ENCODE measurements at regions not wholly inside any gene's neighbourhood (a gene's known extent, or its start where the extent isn't known, plus 50 kb on each side); places are given as distances from the start of the nearest gene placed in this dataset.

- H3K27ac Mint-ChIP-seq: no peak overlapping the region
- Histone ChIP-seq H3K4me2 (no peak overlapping the region), H3K27ac (ENCODE audit: low read depth) (no peak overlapping the region), H3K9me2 (ENCODE audit: insufficient read depth) (no peaks in the 10 kb centered on the region), H3K27me3 (ENCODE audit: insufficient read depth) (no peaks in the 10 kb centered on the region), H3K36me3 (ENCODE audit: insufficient read depth) (no peaks in the 10 kb centered on the region; the same call in 1 of the 2 replicates), H3K4me3 (no peak overlapping the region), H2AFZ (no peak overlapping the region), H3K4me1 (ENCODE audit: insufficient read depth) (no peaks in the 10 kb centered on the region), H3K79me2 (replicated peaks; ENCODE audit: insufficient read depth) (no peaks in the 10 kb centered on the region), H3F3A (replicated peaks; ENCODE audit: low read depth) (no peaks in the 10 kb centered on the region), H4K20me1 (replicated peaks; ENCODE audit: insufficient read depth) (no peaks in the 10 kb centered on the region)
- H3K36me3 Mint-ChIP-seq (ENCODE audit: low read depth): no peaks in the 10 kb centered on the region
- ATAC-seq (no peak), DNase-seq (ENCODE audit: low spot score) (no peak)
- no peak overlapping the region for H3K4me3 Mint-ChIP-seq
- H3K4me1 Mint-ChIP-seq: peaks cover 2% of the 10 kb centered on the region; the same call in 2 of the 3 replicates
- peaks cover 2% of the 10 kb centered on the region for H3K27me3 Mint-ChIP-seq (ENCODE audit: insufficient read depth, low read depth, poor library complexity)
- TF ChIP-seq, protein P1, sequence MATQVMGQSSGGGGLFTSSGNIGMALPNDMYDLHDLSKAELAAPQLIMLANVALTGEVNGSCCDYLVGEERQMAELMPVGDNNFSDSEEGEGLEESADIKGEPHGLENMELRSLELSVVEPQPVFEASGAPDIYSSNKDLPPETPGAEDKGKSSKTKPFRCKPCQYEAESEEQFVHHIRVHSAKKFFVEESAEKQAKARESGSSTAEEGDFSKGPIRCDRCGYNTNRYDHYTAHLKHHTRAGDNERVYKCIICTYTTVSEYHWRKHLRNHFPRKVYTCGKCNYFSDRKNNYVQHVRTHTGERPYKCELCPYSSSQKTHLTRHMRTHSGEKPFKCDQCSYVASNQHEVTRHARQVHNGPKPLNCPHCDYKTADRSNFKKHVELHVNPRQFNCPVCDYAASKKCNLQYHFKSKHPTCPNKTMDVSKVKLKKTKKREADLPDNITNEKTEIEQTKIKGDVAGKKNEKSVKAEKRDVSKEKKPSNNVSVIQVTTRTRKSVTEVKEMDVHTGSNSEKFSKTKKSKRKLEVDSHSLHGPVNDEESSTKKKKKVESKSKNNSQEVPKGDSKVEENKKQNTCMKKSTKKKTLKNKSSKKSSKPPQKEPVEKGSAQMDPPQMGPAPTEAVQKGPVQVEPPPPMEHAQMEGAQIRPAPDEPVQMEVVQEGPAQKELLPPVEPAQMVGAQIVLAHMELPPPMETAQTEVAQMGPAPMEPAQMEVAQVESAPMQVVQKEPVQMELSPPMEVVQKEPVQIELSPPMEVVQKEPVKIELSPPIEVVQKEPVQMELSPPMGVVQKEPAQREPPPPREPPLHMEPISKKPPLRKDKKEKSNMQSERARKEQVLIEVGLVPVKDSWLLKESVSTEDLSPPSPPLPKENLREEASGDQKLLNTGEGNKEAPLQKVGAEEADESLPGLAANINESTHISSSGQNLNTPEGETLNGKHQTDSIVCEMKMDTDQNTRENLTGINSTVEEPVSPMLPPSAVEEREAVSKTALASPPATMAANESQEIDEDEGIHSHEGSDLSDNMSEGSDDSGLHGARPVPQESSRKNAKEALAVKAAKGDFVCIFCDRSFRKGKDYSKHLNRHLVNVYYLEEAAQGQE (IDR thresholded peaks at IDR 0.05; ENCODE audit: unreplicated experiment): no peak
- TF ChIP-seq CREB1 (CRISPR knock-in tag; IDR thresholded peaks at IDR 0.05; ENCODE audit: low read depth): no peak
- TF ChIP-seq NANOG (IDR thresholded peaks at IDR 0.05; ENCODE audit: borderline replicate concordance): no peak
- TF ChIP-seq ZNF462 (CRISPR knock-in tag; IDR thresholded peaks at IDR 0.05): no peak
- TF ChIP-seq JUNB (IDR thresholded peaks at IDR 0.05; ENCODE audit: unreplicated experiment): no peak
- TF ChIP-seq, protein P2, sequence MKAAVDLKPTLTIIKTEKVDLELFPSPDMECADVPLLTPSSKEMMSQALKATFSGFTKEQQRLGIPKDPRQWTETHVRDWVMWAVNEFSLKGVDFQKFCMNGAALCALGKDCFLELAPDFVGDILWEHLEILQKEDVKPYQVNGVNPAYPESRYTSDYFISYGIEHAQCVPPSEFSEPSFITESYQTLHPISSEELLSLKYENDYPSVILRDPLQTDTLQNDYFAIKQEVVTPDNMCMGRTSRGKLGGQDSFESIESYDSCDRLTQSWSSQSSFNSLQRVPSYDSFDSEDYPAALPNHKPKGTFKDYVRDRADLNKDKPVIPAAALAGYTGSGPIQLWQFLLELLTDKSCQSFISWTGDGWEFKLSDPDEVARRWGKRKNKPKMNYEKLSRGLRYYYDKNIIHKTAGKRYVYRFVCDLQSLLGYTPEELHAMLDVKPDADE (IDR thresholded peaks at IDR 0.05): no peak
- TF ChIP-seq CTCF (conservative IDR thresholded peaks at IDR 0.05; ENCODE audit: low read depth in 2 of 2): no peak
- no peaks in the 10 kb centered on the region for H3K9me3 Mint-ChIP-seq
These were observed 270.2 kb downstream of the TMEM114 start for GRCh38 chr16:8320131-8320530.

All from GM23338 (cell line).